Mucosa of descending colon (tissue), 3 donors: ENCODE measurements at regions not wholly inside any gene's neighbourhood (a gene's known extent, or its start where the extent isn't known, plus 50 kb on each side); places are given as distances from the start of the nearest gene placed in this dataset.

ENCODE experiments used
- ATAC-seq: fragments of 200-7000 bp; cut with Tn5 transposase; one replicate; pipeline ENCODE4 v1.9.1; 2020; ENCODE audit warnings: mild to moderate bottlenecking, moderate library complexity
- DNase-seq, 3 donors: peaks; one replicate each; pipeline ENCODE4 v3.0.0-alpha.2; 2020
- H3K36me3 ChIP-seq: fragments of 200-600 bp; one replicate; pipeline ENCODE4 v1.8.0; 2021; ENCODE audit warnings: low read depth, mild to moderate bottlenecking
- H3K4me1 ChIP-seq: fragments of 200-600 bp; one replicate; pipeline ENCODE4 v1.8.0; 2021; ENCODE audit warnings: low read depth, mild to moderate bottlenecking
- H3K4me3 ChIP-seq: fragments of 200-600 bp; one replicate; pipeline ENCODE4 v1.8.0; 2021; ENCODE audit warnings: mild to moderate bottlenecking
- H3K9me3 ChIP-seq: fragments of 200-600 bp; one replicate; pipeline ENCODE4 v1.8.0; 2021; ENCODE audit warnings: mild to moderate bottlenecking
- intact Hi-C, 2 donors: fragments of 100-400 bp; cut with DNase I in 1 of 2; cut with micrococcal nuclease in 1 of 2; formaldehyde crosslinking; loops; one replicate each; pipeline versions ENCODE4 v1.11.0 to v1.11.1; 2022; cut with DNase I, micrococcal nuclease
- TF ChIP-seq, protein P1 (sequence below): fragments of 200-600 bp; IDR thresholded peaks from one replicate; pipeline ENCODE4 v1.8.0; 2022; ENCODE audit warnings: antibody characterized with exemption, mild to moderate bottlenecking
- donor health status: DM: no; HTN: no; CAD: no; lungs with moderate emphysema.
- donor health status: DM: no; HTN: no; CAD: no.
- donor health status: DM: no; HTN: yes; CAD: no.

DNA sequence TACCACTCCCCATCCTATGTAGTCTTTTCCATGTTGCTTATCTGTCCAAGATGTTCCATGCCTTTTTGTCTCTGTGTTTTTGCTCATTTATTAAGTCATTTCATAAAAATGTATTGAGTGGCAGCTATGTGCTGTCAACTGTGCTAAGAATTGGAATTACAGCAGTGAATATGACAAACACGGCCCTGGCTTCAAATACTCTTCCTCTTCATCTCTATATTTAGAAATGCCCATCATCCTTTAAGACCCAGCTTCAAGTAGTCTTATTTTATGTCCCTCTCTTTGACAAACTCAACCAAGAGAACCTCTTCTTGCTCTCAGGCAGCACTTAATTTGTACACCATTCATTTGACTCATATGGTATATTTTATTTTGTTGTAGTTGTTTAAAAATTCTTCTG is 55.4 kb upstream of the AMOT start:
- DNase-seq (no peak), ATAC-seq (no peak)
- Histone ChIP-seq H3K4me1 (no peaks in the 10 kb centered on the region), H3K9me3 (no peaks in the 10 kb centered on the region), H3K36me3 (no peaks in the 10 kb centered on the region), H3K4me3 (no peak overlapping the region)
- TF ChIP-seq, protein P1, sequence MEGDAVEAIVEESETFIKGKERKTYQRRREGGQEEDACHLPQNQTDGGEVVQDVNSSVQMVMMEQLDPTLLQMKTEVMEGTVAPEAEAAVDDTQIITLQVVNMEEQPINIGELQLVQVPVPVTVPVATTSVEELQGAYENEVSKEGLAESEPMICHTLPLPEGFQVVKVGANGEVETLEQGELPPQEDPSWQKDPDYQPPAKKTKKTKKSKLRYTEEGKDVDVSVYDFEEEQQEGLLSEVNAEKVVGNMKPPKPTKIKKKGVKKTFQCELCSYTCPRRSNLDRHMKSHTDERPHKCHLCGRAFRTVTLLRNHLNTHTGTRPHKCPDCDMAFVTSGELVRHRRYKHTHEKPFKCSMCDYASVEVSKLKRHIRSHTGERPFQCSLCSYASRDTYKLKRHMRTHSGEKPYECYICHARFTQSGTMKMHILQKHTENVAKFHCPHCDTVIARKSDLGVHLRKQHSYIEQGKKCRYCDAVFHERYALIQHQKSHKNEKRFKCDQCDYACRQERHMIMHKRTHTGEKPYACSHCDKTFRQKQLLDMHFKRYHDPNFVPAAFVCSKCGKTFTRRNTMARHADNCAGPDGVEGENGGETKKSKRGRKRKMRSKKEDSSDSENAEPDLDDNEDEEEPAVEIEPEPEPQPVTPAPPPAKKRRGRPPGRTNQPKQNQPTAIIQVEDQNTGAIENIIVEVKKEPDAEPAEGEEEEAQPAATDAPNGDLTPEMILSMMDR = no peak
- intact Hi-C loops = no loop called here
